GM12878 (cell line): ENCODE measurements at regions not wholly inside any gene's neighbourhood (a gene's known extent, or its start where the extent isn't known, plus 50 kb on each side); places are given as distances from the start of the nearest gene placed in this dataset.

Experiments
- BHLHE40 ChIP-seq, 2 experiments: fragments of 450-650 bp in 1 of 2; IDR thresholded peaks; 2 replicates each; pipeline ENCODE4 v1.6.1; 2011 to 2017; ENCODE audit warnings: low read depth in 2 of 2, borderline replicate concordance in 1 of 2, improper control_type of control experiment in 1 of 2, low read length in 1 of 2, mild to moderate bottlenecking in 1 of 2
- CTCF ChIP-seq, 3 experiments: IDR thresholded peaks in 2 of 3; conservative IDR thresholded peaks in 1 of 3; 2 replicates each; pipeline ENCODE4 v1.5.1; 2011; ENCODE audit warnings: low read depth in 3 of 3, low read length in 3 of 3, mild to moderate bottlenecking in 3 of 3, control low read depth in 2 of 3, moderate library complexity in 2 of 3, inconsistent platforms in 1 of 3, mixed read lengths in 1 of 3; ENCODE audit not compliant: control insufficient read depth in 2 of 3, insufficient read depth in 1 of 3; ENCODE audit errors: extremely low read depth in 1 of 3
- EP300 ChIP-seq, 2 experiments: fragments of 150-350 bp in 1 of 2; IDR thresholded peaks; 2 replicates each; pipeline ENCODE4 v1.6.1; 2011 to 2012; ENCODE audit warnings: low read depth in 2 of 2, low read length in 2 of 2, borderline replicate concordance in 1 of 2, improper control_type of control experiment in 1 of 2, inconsistent platforms in 1 of 2; ENCODE audit not compliant: control insufficient read depth in 1 of 2
- EZH2 ChIP-seq: IDR thresholded peaks from 2 replicates; pipeline ENCODE4 v1.6.1; 2012; ENCODE audit warnings: low read depth, mild to moderate bottlenecking, control low read depth, inconsistent platforms, low read length, borderline replicate concordance; ENCODE audit not compliant: control insufficient read depth
- GABPA ChIP-seq: IDR thresholded peaks from 2 replicates; pipeline ENCODE4 v1.6.1; 2014; ENCODE audit warnings: antibody characterized with exemption, low read depth, mild to moderate bottlenecking, inconsistent platforms
- JUNB ChIP-seq: IDR thresholded peaks from 2 replicates; pipeline ENCODE4 v1.6.1; 2016; ENCODE audit warnings: antibody characterized with exemption, mild to moderate bottlenecking
- KAT2A ChIP-seq: conservative IDR thresholded peaks from 2 replicates; pipeline ENCODE4 v1.6.1; 2011; ENCODE audit warnings: low read depth, low read length; ENCODE audit not compliant: control insufficient read depth
- NKRF ChIP-seq: fragments of 450-650 bp; conservative IDR thresholded peaks from 2 replicates; pipeline ENCODE4 v1.6.1; 2017; ENCODE audit warnings: mild to moderate bottlenecking, moderate library complexity
- NRF1 ChIP-seq: conservative IDR thresholded peaks from 2 replicates; pipeline ENCODE4 v1.6.1; 2011; ENCODE audit warnings: mild to moderate bottlenecking, low read depth, low read length, improper control_type of control experiment
- POLR2AphosphoS2 ChIP-seq: IDR thresholded peaks from 2 replicates; pipeline ENCODE4 v1.6.1; 2011; ENCODE audit warnings: low read depth, mild to moderate bottlenecking, low read length, improper control_type of control experiment, moderate library complexity
- RB1 ChIP-seq: fragments of 450-650 bp; formaldehyde crosslinking; IDR thresholded peaks from 2 replicates; pipeline ENCODE4 v1.6.1; 2017; ENCODE audit warnings: mild to moderate bottlenecking, borderline replicate concordance
- USF2 ChIP-seq: IDR thresholded peaks from 2 replicates; pipeline ENCODE4 v1.6.1; 2011; ENCODE audit warnings: low read depth, low read length, improper control_type of control experiment, borderline replicate concordance
- ZNF24 ChIP-seq: fragments of 450-650 bp; IDR thresholded peaks from 2 replicates; pipeline ENCODE4 v1.6.1; 2017; ENCODE audit warnings: antibody characterized with exemption, mild to moderate bottlenecking

- TF ChIP-seq GABPA (no peak), BHLHE40 (IDR thresholded peaks at IDR 0.05; ENCODE audit: borderline replicate concordance in 1 of 2, low read depth in 2 of 2, low read length in 1 of 2) (no peak), JUNB (no peak), EP300 (IDR thresholded peaks at IDR 0.05; ENCODE audit: borderline replicate concordance in 1 of 2, control insufficient read depth in 1 of 2, low read depth in 2 of 2, low read length in 2 of 2) (no peak), USF2 (no peak), CTCF (IDR thresholded peaks at IDR 0.05 in 2 of 3, conservative IDR thresholded peaks at IDR 0.05 in 1 of 3; ENCODE audit: control insufficient read depth in 2 of 3, extremely low read depth in 1 of 3, insufficient read depth in 1 of 3, low read depth in 3 of 3, low read length in 3 of 3) (no peak), NRF1 (no peak), ZNF24 (no peak), EZH2 (no peak), RB1 (no peak), KAT2A (no peak), NKRF (no peak), POLR2AphosphoS2 (no peak)
Measured at GRCh38 chr12:73076760-73077159, 804.6 kb downstream of the TRHDE start.
